Fibroblast of mammary gland (primary cell): ENCODE measurements at regions not wholly inside any gene's neighbourhood (a gene's known extent, or its start where the extent isn't known, plus 50 kb on each side); places are given as distances from the start of the nearest gene placed in this dataset.
"Not testable (repeated sequence)": the region's sequence is repeated elsewhere in the genome, so short reads cannot be mapped to it uniquely, and the experiment has no call there.

Experiments used
- DNase-seq: peaks from one replicate; pipeline ENCODE4 v3.0.0-alpha.2; 2010; ENCODE audit warnings: low read depth
- H3K4me3 ChIP-seq: 2 replicates; pipeline ENCODE4 v1.5.1; 2011; ENCODE audit warnings: low read depth, mild to moderate bottlenecking, low read length, moderate library complexity; ENCODE audit not compliant: control insufficient read depth
- CTCF ChIP-seq: conservative IDR thresholded peaks from 2 replicates; pipeline ENCODE4 v1.5.1; 2011; ENCODE audit warnings: low read depth, low read length, inconsistent platforms; ENCODE audit not compliant: control insufficient read depth, insufficient read depth

GRCh38 chrX:76555816-76556215 is 128.3 kb downstream of the MAGEE1 start:
- peak; percentile 16 for TF ChIP-seq CTCF
- no peak overlapping the region for H3K4me3 ChIP-seq
- DNase-seq, result peak; percentile 32

- not testable (repeated sequence) for DNase-seq, H3K4me3 ChIP-seq
These were observed 137.3 kb downstream of the MAGEE1 start for GRCh38 chrX:76564842-76565241.

GRCh38 chrX:76605390-76605789 is 177.9 kb downstream of the MAGEE1 start:
- no peak for TF ChIP-seq CTCF
- no peak for DNase-seq
- no peak overlapping the region for H3K4me3 ChIP-seq

- H3K4me3 ChIP-seq, result no peak overlapping the region
- no peak for DNase-seq
- no peak for TF ChIP-seq CTCF
These were observed 189.5 kb downstream of the MAGEE1 start for GRCh38 chrX:76617020-76617419.

- TF ChIP-seq CTCF, result no peak
- no peak for DNase-seq
- H3K4me3 ChIP-seq, result no peak overlapping the region
These were observed 216.1 kb downstream of the MAGEE1 start for GRCh38 chrX:76643590-76643989.

GRCh38 chrX:76651369-76651768 is 223.9 kb downstream of the MAGEE1 start:
- not testable (repeated sequence) for DNase-seq, H3K4me3 ChIP-seq

- TF ChIP-seq CTCF, result no peak
- DNase-seq, result no peak
These were observed 230.0 kb downstream of the MAGEE1 start for GRCh38 chrX:76657499-76657898.

More at GRCh38 chrX:76657499-76657898, 230.0 kb downstream of the MAGEE1 start:
- H3K4me3 ChIP-seq, result no peak overlapping the region
